SK-N-SH (cell line): ENCODE measurements at regions not wholly inside any gene's neighbourhood (a gene's known extent, or its start where the extent isn't known, plus 50 kb on each side); places are given as distances from the start of the nearest gene placed in this dataset.
"Not testable (repeated sequence)": the region's sequence is repeated elsewhere in the genome, so short reads cannot be mapped to it uniquely, and the experiment has no call there.

Source experiments
- CTCF ChIA-PET: fragments of 300-600, 350-600 bp; formaldehyde crosslinking; extraction: SDS; loops from one replicate; lab custom pipeline; 2021; lab: Yijun Ruan, JAX
- POLR2A ChIA-PET: fragments of 350-600 bp; sonication (Branson Sonifier 250); formaldehyde crosslinking; extraction: SDS; loops from one replicate; lab custom pipeline; 2020; ENCODE audit warnings: antibody characterized with exemption, inconsistent platforms; lab: Yijun Ruan, JAX
- DNase-seq: peaks from one replicate; pipeline ENCODE4 v3.0.0; 2012
- H2AFZ ChIP-seq: fragments of 200-600 bp; sonication (generic); 2 replicates; pipeline ENCODE4 v1.8.1; 2016; ENCODE audit warnings: antibody characterized with exemption, mild to moderate bottlenecking, low read depth
- H3F3A ChIP-seq: fragments of 200-600 bp; sonication (generic); replicated peaks from 2 replicates; pipeline ENCODE3; 2016; ENCODE audit warnings: antibody characterized with exemption, mild to moderate bottlenecking; ENCODE audit not compliant: insufficient read depth
- H3K27ac ChIP-seq, 2 experiments: fragments of 200-500 bp in 1 of 2; fragments of 200-600 bp in 1 of 2; sonication (Bioruptor generic) in 1 of 2; sonication (generic), shearing (Covaris generic) in 1 of 2; 2 replicates each; pipeline versions ENCODE4 v1.5.1 to v1.6.1; 2014 to 2016; ENCODE audit warnings: low read depth in 2 of 2, inconsistent platforms in 1 of 2, low read length in 1 of 2, mild to moderate bottlenecking in 1 of 2, mixed read lengths in 1 of 2
- H3K27me3 ChIP-seq: fragments of 200-600 bp; sonication (generic), shearing (Covaris generic); 2 replicates; pipeline ENCODE4 v1.6.1; 2016; ENCODE audit warnings: mixed run types; ENCODE audit not compliant: insufficient read depth
- H3K36me3 ChIP-seq, 2 experiments: fragments of 200-500 bp in 1 of 2; fragments of 200-600 bp in 1 of 2; sonication (Bioruptor generic) in 1 of 2; sonication (generic) in 1 of 2; replicated peaks in 1 of 2; 2 replicates each; pipeline versions ENCODE3 to v1.5.1; 2014 to 2016; ENCODE audit warnings: low read length in 1 of 2, mild to moderate bottlenecking in 1 of 2; ENCODE audit not compliant: insufficient read depth in 2 of 2, control insufficient read depth in 1 of 2
- H3K4me1 ChIP-seq, 2 experiments: fragments of 200-500 bp in 1 of 2; fragments of 200-600 bp in 1 of 2; sonication (Bioruptor generic) in 1 of 2; sonication (generic), shearing (Covaris generic) in 1 of 2; 2 replicates each; pipeline versions ENCODE4 v1.5.1 to v1.6.1; 2014 to 2016; ENCODE audit warnings: low read depth in 1 of 2, low read length in 1 of 2, mixed run types in 1 of 2; ENCODE audit not compliant: insufficient read depth in 2 of 2, control insufficient read depth in 1 of 2
- H3K4me2 ChIP-seq: fragments of 200-600 bp; sonication (generic), shearing (Covaris generic); 2 replicates; pipeline ENCODE4 v1.6.1; 2017; ENCODE audit warnings: mixed run types
- H3K4me3 ChIP-seq, 2 experiments: fragments of 200-500 bp in 1 of 2; fragments of 200-600 bp in 1 of 2; sonication (Bioruptor generic) in 1 of 2; sonication (generic), shearing (Covaris generic) in 1 of 2; 2 replicates each; pipeline versions ENCODE4 v1.5.1 to v1.8.1; 2014 to 2016; ENCODE audit warnings: low read depth in 2 of 2, inconsistent platforms in 1 of 2, low read length in 1 of 2, mild to moderate bottlenecking in 1 of 2, mixed read lengths in 1 of 2, moderate library complexity in 1 of 2
- H3K79me2 ChIP-seq: fragments of 200-600 bp; sonication (generic); 2 replicates; pipeline ENCODE4 v1.8.1; 2017; ENCODE audit warnings: mild to moderate bottlenecking; ENCODE audit not compliant: insufficient read depth
- H3K9ac ChIP-seq: fragments of 200-600 bp; sonication (generic); 2 replicates; pipeline ENCODE4 v1.6.1; 2017; ENCODE audit warnings: mixed run types
- H3K9me2 ChIP-seq: fragments of 200-600 bp; sonication (generic); 2 replicates; pipeline ENCODE4 v1.6.1; 2017; ENCODE audit warnings: mixed run types
- H3K9me3 ChIP-seq: fragments of 200-600 bp; sonication (generic); 2 replicates; pipeline ENCODE4 v1.6.1; 2017; ENCODE audit warnings: mixed run types, mild to moderate bottlenecking, moderate library complexity
- H4K20me1 ChIP-seq: fragments of 200-600 bp; sonication (generic); 2 replicates; pipeline ENCODE4 v1.6.1; 2017; ENCODE audit warnings: mild to moderate bottlenecking, mixed run types; ENCODE audit not compliant: insufficient read depth
- EP300 ChIP-seq, 2 experiments: IDR thresholded peaks; 2 replicates each; pipeline versions ENCODE4 v1.4.0 to v1.6.1; 2012; ENCODE audit warnings: borderline replicate concordance in 1 of 2, low read depth in 1 of 2, low read length in 1 of 2
- EZH2phosphoT487 ChIP-seq: fragments of 200-600 bp; sonication (generic); IDR thresholded peaks from 2 replicates; pipeline ENCODE4 v1.6.1; 2017; ENCODE audit warnings: low read depth, mixed run types, mild to moderate bottlenecking, antibody characterized with exemption, moderate library complexity, borderline replicate concordance
- GATA2 ChIP-seq: sonication (generic); formaldehyde crosslinking; IDR thresholded peaks from 2 replicates; pipeline ENCODE4 v1.5.0; 2020; ENCODE audit warnings: mild to moderate bottlenecking, missing genetic modification reagents
- TAF1 ChIP-seq: IDR thresholded peaks from 2 replicates; pipeline ENCODE4 v1.6.1; 2012; ENCODE audit warnings: low read depth, mild to moderate bottlenecking, low read length, moderate library complexity, borderline replicate concordance
- TCF12 ChIP-seq: IDR thresholded peaks from 2 replicates; pipeline ENCODE4 v1.4.0; 2012
- TEAD4 ChIP-seq: IDR thresholded peaks from 2 replicates; pipeline ENCODE4 v1.4.0; 2012; ENCODE audit warnings: mild to moderate bottlenecking, borderline replicate concordance; ENCODE audit not compliant: insufficient read depth
- WGBS: methylation state at CpG from one replicate; pipeline ENCODE4 v1.1.6; 2017; ENCODE audit warnings: low lambda C conversion rate; 5-methylcytosine and 5-hydroxymethylcytosine counted together
- TF ChIP-seq, protein P1 (sequence below): IDR thresholded peaks from 2 replicates; pipeline ENCODE4; 2012
- TF ChIP-seq, protein P2 (sequence below): fragments of 200-600 bp; sonication (generic); IDR thresholded peaks from 2 replicates; pipeline ENCODE4 v1.6.1; 2017; ENCODE audit warnings: antibody characterized with exemption, mild to moderate bottlenecking, moderate library complexity
- TF ChIP-seq, protein P3 (sequence below): IDR thresholded peaks from 2 replicates; pipeline ENCODE4 v1.4.0; 2012; ENCODE audit warnings: low read depth, borderline replicate concordance
- TF ChIP-seq, protein P4 (sequence below): fragments of 150-350 bp; IDR thresholded peaks from 2 replicates; pipeline ENCODE4 v1.6.1; 2017; ENCODE audit warnings: antibody characterized with exemption, low read length, low read depth, borderline replicate concordance
- TF ChIP-seq, protein P5 (sequence below): IDR thresholded peaks from 2 replicates; pipeline ENCODE4 v1.4.0; 2012; ENCODE audit warnings: low read depth

DNA sequence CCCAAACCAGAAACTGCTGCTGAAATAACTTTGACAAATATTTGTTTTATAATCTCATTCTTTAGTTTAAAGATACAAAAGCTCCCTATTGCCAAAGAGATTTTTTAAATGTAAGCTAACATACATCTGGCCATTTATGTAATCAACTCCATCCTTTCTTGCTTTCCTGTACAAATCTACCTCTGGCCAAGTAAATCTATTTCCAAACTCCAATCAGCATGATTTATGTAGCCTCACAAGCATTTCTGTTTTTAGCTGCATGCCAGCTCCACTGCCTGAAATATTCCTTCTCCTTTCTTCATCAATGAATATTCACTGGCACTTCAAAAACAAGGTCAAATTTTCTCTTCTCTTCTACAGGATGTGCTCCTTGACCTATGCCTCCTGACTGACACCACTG lies 80.0 kb downstream of the SHOX2 start:
- ChIA-PET POLR2A (no interaction called here), CTCF (no interaction called here)
- no peaks in the 10 kb centered on the region for H3F3A ChIP-seq
- no peaks in the 10 kb centered on the region for H3K9me2 ChIP-seq
- H4K20me1 ChIP-seq, result no peaks in the 10 kb centered on the region
- DNase-seq, result no peak
- no peak overlapping the region for H3K27ac ChIP-seq
- H3K9ac ChIP-seq, result no peak overlapping the region
- no peaks in the 10 kb centered on the region for H3K4me1 ChIP-seq
- no peak for TF ChIP-seq TCF12
- TF ChIP-seq, protein P1, sequence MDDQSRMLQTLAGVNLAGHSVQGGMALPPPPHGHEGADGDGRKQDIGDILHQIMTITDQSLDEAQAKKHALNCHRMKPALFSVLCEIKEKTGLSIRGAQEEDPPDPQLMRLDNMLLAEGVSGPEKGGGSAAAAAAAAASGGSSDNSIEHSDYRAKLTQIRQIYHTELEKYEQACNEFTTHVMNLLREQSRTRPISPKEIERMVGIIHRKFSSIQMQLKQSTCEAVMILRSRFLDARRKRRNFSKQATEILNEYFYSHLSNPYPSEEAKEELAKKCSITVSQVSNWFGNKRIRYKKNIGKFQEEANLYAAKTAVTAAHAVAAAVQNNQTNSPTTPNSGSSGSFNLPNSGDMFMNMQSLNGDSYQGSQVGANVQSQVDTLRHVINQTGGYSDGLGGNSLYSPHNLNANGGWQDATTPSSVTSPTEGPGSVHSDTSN, result no peak
- TF ChIP-seq, protein P2, sequence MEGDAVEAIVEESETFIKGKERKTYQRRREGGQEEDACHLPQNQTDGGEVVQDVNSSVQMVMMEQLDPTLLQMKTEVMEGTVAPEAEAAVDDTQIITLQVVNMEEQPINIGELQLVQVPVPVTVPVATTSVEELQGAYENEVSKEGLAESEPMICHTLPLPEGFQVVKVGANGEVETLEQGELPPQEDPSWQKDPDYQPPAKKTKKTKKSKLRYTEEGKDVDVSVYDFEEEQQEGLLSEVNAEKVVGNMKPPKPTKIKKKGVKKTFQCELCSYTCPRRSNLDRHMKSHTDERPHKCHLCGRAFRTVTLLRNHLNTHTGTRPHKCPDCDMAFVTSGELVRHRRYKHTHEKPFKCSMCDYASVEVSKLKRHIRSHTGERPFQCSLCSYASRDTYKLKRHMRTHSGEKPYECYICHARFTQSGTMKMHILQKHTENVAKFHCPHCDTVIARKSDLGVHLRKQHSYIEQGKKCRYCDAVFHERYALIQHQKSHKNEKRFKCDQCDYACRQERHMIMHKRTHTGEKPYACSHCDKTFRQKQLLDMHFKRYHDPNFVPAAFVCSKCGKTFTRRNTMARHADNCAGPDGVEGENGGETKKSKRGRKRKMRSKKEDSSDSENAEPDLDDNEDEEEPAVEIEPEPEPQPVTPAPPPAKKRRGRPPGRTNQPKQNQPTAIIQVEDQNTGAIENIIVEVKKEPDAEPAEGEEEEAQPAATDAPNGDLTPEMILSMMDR, result no peak
- TF ChIP-seq, protein P3, sequence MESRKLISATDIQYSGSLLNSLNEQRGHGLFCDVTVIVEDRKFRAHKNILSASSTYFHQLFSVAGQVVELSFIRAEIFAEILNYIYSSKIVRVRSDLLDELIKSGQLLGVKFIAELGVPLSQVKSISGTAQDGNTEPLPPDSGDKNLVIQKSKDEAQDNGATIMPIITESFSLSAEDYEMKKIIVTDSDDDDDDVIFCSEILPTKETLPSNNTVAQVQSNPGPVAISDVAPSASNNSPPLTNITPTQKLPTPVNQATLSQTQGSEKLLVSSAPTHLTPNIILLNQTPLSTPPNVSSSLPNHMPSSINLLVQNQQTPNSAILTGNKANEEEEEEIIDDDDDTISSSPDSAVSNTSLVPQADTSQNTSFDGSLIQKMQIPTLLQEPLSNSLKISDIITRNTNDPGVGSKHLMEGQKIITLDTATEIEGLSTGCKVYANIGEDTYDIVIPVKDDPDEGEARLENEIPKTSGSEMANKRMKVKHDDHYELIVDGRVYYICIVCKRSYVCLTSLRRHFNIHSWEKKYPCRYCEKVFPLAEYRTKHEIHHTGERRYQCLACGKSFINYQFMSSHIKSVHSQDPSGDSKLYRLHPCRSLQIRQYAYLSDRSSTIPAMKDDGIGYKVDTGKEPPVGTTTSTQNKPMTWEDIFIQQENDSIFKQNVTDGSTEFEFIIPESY, result no peak
- TF ChIP-seq, protein P4, sequence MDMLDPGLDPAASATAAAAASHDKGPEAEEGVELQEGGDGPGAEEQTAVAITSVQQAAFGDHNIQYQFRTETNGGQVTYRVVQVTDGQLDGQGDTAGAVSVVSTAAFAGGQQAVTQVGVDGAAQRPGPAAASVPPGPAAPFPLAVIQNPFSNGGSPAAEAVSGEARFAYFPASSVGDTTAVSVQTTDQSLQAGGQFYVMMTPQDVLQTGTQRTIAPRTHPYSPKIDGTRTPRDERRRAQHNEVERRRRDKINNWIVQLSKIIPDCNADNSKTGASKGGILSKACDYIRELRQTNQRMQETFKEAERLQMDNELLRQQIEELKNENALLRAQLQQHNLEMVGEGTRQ, result no peak
- no peak for TF ChIP-seq EZH2phosphoT487
- TF ChIP-seq, protein P5, sequence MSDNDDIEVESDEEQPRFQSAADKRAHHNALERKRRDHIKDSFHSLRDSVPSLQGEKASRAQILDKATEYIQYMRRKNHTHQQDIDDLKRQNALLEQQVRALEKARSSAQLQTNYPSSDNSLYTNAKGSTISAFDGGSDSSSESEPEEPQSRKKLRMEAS, result no peak
- no peak for TF ChIP-seq EP300 (IDR thresholded peaks at IDR 0.05; ENCODE audit: borderline replicate concordance in 1 of 2, low read depth in 1 of 2, low read length in 1 of 2)
- no peak for TF ChIP-seq TEAD4
- no peak for TF ChIP-seq TAF1
- TF ChIP-seq GATA2, result no peak
- H3K4me2 ChIP-seq, result no peak overlapping the region
- H2AFZ ChIP-seq, result no peak overlapping the region
- H3K79me2 ChIP-seq, result no peaks in the 10 kb centered on the region
- H3K4me3 ChIP-seq, result no peak overlapping the region
- H3K9me3 ChIP-seq, result no peaks in the 10 kb centered on the region
- no peaks in the 10 kb centered on the region for H3K27me3 ChIP-seq
- no peaks in the 10 kb centered on the region for H3K36me3 ChIP-seq

DNA sequence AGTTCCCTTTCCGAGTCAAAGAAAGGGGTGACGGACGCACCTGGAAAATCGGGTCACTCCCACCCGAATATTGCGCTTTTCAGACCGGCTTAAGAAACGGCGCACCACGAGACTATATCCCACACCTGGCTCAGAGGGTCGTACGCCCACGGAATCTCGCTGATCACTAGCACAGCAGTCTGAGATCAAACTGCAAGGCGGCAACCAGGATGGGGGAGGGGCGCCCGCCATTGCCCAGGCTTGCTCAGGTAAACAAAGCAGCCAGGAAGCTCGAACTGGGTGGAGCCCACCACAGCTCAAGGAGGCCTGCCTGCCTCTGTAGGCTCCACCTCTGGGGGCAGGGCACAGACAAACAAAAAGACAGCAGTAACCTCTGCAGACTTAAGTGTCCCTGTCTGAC lies 86.3 kb downstream of the SHOX2 start:
- H3K27me3 ChIP-seq, H3K27ac ChIP-seq, H3K4me1 ChIP-seq, H4K20me1 ChIP-seq, H3K36me3 ChIP-seq, DNase-seq, H3K4me3 ChIP-seq, H3K4me2 ChIP-seq, H3F3A ChIP-seq, H3K9me3 ChIP-seq, H3K9me2 ChIP-seq, H3K9ac ChIP-seq, CTCF ChIA-PET, H3K79me2 ChIP-seq, POLR2A ChIA-PET, H2AFZ ChIP-seq: not testable (repeated sequence)
- whole genome bisulfite sequencing, result no CpG with 5 or more reads among the region's 18 CpGs
